ENCODE measurements at regions not wholly inside any gene's neighbourhood (a gene's known extent, or its start where the extent isn't known, plus 50 kb on each side); places are given as distances from the start of the nearest gene placed in this dataset.
"Not testable (repeated sequence)": the region's sequence is repeated elsewhere in the genome, so short reads cannot be mapped to it uniquely, and the experiment has no call there.

DNA sequence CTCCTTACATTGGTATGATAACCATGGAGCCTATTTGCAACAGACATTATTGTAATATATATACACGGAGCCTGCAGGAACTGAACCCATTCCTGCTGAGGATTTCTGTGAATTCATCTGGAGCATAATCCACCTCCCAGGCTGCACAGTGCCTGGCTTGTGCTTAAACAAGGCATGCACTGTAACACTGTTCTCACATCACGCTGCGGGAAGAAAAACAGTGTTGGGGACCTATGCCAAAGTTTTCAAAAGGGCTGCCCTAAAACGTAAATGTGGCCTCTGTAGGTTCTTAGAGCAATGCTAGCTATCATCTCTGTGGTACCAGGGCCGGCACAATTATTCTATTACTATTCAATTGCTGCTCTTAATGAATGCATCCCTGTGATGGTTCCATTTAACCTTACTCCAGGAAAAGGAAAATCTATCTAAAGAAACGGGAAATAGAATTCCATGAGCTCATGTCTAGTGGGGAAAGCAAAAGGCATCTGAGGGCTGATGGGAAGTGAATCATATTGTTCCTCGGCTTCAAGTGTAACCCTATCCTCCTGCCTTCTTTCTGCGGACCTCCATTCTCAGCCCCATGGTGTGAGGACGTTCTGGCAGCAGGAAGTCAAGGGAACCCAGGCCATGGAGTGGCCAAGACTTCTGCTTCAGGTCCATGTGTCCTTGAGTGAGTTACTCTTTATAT is 525.5 kb downstream of the SOX6 start:
- DNase-seq (ENCODE audit: low read depth in 2 of 3, low spot score in 1 of 3), result no peak

DNA sequence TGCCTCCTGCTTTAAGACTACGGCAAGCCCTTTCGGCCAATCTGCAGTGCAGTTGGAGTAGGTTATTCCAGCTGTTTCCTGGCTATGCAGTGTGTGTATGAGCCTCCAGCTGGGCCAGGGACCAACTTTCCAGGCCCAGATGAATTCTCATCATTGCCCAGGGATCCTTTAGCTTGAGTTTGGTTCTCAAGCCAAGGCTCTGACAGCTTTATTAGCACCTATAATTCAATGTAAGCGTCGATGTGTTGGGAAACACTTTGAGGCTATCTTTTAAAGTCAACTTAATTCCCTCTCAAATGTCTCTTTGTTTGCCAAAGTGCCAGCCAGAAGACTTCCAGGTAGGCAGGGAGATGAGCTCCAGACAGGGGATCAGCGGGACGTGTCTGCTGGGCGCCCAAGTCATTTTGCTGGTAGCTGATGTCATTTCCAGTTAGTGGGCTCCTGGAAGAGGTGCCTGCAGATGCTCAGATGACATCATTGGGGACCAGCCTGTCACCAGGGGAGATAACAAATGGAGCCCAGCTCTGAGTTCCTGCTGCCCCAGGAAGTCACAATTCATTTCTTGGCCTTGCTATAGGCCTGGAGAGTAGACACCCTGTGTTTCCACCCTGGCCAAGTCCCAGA is 520.4 kb downstream of the SOX6 start:
- DNase-seq (ENCODE audit: low read depth in 2 of 3, low spot score in 1 of 3), result no peak

DNA sequence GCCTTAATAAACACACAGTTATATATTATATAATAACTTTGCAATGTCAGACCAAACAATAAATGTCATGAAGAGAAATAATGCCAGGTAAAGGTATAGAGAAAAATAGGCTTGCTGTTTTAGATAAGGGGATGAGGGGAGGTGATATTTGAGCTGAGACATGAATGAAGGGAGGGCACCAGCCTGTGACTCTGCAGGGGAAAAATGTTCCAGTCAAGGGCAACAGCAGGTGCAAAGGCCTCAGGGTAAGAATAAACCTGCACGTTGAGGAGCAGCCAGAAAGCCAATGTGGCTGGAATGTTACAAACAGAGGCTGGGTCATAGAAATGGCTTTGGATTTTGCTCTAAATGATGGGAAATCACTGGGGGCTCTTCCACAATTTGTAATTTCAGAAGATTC is 519.6 kb downstream of the SOX6 start:
- no peak for DNase-seq (ENCODE audit: low read depth in 2 of 3, low spot score in 1 of 3)

DNA sequence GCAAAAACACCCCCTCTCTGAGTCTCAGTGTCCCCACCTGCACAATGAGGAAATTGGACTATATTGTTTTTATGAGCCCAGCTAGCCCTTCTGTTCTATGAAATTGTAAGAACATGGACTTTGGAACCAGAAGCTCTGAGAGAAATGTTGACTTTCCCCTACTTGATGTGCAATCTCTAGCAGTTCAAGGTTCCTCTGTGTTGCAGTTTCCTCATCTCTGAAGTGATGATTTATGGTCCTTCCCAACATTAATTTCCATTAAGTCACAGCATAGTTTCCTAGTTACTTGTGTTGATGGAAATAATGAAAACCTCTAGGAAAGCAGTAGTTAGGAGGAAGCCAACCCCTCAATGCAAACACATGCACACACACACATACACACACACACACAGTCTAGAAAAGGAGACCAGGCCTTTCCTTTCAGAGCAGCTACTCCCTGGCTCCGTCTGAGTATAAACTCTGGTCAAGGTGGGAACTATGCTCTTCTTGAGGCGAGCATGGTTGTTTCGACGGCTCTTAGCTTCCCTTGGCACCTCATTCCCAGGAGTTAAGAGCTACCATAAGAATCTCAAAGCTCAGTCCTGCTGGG is 518.4 kb downstream of the SOX6 start:
- DNase-seq (ENCODE audit: low read depth in 2 of 3, low spot score in 1 of 3), result no peak

DNA sequence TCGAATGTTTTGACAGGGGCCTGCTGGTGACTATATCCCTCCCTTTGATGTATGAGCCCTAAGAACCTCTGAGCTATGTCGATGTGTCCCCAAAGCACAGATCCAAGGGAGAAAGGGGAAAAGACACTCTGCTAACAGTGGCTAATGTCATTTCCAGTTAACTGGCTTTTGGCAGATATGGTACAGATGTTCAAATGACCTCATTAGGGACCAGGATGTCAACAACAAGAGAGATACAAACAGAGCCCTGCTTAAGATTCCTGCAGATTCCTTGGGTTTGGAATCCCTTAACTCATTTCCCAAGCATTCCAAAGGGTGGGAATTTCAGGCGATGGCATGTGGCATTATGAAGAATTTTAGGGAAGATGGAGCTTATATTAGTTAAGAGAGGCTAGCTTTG is 517.3 kb downstream of the SOX6 start:
- no peak for DNase-seq (ENCODE audit: low read depth in 2 of 3, low spot score in 1 of 3)

DNA sequence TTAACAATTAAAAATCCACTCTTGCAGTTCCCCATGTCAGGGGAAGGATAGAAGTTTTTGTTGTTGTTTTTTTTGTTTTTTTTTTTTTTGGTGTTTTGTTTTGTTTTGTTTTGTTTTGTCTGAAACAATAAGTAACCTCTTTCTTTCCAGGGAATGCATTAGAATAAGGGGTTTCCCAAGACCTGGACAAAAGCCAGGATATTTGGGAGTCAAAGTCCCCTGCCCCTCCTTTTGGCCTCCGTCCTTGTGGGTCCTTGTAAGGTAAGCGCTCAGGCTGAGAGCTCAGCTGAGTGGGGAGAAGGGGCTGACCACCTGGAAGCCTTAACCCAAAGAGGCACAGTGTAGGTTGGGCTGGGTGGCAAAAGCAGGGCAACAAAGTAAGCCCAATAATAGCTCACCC is 515.4 kb downstream of the SOX6 start:
- DNase-seq (ENCODE audit: low read depth in 2 of 3, low spot score in 1 of 3), result no peak

DNA sequence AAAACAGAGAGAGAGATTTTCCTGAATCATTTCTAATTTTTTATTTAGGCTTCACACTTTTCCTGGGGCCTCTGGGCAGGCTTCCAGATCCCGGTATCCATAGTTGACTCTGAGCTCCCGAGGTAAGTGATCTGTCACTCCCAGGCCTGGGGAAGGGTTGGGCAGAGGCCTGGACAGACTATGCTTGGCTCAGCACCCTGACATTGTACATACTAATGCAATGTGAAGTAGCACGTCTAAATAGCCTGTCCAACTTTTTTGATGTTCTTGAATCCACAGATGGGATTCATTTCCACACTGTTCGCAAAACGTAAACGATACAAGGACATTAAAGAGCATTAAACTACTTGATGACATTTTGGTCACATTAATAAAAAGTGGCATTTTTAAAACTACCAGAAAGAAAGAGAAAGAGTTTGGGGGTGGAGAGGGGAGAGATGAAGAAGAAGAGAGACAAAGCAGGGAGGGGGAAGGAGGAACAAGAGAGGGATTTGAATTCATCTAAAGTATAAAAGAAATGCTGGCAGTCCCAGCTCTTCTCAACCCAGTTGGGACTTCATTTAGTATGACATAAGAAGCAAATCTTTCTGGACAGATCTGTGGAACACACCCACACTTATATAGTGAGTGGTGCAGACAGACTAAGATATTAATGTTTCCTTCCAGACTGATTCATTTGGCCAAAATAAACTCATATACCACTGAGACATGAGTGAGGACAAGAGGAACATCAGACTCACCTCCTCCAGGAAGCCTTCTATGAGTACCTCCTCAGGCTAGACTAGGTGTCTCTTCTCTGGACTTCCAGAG is 514.2 kb downstream of the SOX6 start:
- no peak for DNase-seq (ENCODE audit: low read depth in 2 of 3, low spot score in 1 of 3)

DNA sequence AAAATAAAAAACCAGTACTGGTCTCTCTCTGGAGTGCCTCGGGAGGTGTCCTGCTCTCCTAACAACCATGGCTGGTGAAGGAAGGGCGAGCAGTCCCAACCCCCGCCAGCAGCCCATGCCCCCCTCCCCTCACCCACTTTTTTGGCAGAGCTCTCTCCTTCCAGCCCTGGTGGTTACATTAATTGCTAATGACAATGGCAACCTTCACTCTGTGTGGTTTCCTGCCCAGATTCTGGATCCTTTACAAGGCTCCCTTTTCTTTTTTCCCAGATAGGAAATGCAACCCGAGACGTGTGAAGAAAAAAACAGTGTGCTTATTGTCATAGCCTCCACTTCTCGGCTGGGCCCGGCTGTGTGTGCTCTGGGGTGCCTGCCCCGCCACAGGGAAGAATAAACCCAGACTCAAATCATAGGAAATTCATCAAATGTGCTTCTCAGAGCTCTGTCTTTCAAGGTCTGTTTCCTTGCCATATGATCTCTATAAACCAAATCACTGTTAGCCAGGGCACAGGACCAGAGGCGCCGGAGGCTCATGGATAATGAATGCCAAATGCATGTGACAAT is 513.0 kb downstream of the SOX6 start:
- no peak for DNase-seq (ENCODE audit: low read depth in 2 of 3, low spot score in 1 of 3)

DNA sequence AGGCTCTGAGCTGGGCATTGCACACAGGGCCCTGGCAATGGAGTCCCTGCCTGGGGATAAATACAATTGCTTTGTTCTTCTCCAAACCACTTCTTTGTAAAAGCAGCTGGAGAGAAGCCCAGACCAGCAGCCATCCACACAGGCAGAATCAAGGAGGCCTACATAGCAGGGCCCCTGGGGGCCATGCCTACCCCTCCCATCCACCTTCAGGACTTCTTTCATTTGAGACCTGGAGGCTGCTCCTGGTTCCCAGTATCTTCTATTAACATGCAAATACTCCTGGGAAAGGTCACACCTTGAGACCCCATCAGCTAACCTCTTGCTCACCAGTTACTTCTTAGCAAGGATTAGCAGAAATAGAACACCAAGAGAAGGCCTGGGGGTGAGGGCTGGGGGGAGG is 511.1 kb downstream of the SOX6 start:
- DNase-seq (ENCODE audit: low read depth in 2 of 3, low spot score in 1 of 3), result no peak

DNA sequence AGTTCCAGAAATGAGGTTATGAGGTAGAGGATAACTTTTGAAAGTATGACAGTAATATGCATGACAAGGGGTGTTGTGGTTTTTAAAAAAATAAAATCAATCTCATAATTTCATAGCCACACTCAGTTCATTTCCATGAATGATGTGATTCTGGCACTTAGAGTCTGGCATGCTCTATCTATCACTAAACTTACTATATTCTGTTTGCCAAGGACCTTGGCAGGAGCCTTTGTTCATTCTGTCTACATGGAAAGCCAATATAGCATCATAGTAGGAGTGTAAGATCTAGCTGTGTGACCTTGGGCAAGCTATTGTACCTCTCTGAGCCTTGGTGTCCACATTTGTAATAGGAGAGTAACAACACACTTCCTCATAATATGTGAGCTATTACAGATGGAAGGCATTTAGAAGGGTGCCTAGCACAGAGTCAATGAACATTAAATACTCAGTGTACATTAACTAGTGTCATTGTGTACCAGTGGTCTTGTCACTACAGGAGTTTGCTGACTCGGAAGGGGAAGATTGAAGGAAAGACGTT is 507.6 kb downstream of the SOX6 start:
- DNase-seq (ENCODE audit: low read depth in 2 of 3, low spot score in 1 of 3), result no peak

DNA sequence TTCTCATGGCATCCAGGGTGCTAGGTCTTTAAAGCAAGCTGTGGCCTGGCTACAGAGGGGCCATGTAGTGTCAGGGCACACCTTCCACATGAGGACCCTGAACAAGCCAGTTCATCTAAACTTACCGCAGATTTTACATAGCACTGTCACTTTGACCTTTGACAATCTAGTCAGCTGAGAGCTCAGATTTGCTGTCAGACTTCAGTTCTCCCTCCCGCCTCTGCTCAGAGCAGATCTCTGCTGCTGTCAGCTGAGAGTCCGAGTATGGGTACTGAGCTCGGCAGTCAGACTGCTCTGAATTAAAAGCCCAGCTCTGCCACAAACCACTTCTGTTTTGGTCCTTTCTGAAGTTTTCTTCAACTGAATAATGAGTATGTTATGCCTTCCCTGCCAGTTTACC is 507.1 kb downstream of the SOX6 start:
- DNase-seq (ENCODE audit: low read depth in 2 of 3, low spot score in 1 of 3), result no peak

DNA sequence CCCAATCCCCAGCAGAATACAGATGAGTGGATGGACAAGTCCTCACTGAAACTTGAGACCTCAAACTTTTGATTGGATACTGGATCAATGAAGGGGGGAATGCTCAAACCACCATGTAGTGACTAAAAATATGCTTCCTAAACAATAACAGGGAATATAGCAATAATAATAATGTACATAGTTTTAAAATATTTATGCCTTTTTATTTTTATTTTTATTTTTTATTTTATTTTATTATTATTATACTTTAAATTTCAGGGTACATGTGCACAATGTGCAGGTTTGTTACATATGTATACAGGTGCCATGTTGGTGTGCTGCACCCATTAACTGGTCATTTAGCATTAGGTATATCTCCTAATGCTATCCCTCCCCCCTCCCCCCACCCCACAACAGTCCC is 506.0 kb downstream of the SOX6 start:
- DNase-seq (ENCODE audit: low read depth in 2 of 3, low spot score in 1 of 3), result not testable (repeated sequence)

DNA sequence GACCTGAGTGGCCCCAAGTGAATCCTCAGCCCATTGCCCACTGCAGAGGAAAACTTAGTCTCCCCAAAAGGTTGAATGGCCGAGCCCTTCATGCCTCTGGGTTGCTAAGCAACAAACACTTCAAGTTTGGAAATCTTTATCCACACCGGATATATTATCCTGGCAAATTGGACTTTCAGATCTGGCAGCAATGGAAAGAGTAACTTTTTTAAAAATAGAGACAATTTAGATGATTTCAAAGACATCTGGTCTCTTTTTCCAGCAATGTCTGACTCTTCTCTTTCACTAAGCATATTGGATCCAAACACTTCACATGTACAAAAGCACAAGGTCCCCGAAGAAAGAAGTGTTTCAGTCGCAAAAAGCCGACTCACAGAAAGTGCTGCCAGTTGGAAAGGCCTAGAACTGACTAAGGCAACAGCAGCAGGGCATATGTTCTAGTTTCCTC is 505.3 kb downstream of the SOX6 start:
- no peak for DNase-seq (ENCODE audit: low read depth in 2 of 3, low spot score in 1 of 3)

DNA sequence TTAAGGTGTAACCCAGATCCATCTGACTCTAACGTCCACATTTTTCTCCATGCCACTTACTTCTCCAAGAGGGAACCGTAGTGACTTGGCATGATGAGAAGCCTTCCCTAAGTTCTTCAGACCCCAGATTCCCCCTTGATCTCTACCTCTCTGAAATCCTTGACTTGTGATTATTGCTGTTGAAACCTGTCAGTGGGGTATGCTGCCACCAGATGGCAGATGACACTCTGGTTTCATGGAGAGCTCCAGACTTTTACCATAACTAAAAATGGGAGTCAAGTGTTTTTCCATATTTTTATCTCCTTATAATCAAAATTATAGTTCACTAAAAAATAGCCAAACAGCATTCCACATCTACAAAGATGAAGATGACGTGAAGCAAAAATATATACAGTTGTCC is 504.2 kb downstream of the SOX6 start:
- DNase-seq (ENCODE audit: low read depth in 2 of 3, low spot score in 1 of 3), result no peak

DNA sequence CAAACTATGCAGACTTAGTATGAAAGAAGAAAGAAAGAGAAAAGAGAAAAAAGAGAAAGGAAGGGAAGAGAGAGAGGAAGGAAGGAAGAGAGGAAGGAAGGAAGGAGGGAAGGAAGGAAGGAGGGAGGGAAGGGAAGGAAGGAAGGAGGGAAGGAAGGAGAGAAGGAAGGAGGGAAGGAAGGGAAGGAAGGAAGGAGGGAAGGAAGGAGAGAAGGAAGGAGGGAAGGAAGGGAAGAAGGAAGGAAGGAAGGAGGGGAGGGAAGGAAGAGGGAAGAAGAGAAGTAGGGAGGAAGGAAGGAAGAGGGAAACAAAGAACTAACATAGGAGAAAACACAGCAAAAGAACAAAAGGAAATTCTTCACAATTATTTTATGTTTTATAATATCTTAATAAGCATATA is 502.1 kb downstream of the SOX6 start:
- no peak for DNase-seq (ENCODE audit: low read depth in 2 of 3, low spot score in 1 of 3)

DNA sequence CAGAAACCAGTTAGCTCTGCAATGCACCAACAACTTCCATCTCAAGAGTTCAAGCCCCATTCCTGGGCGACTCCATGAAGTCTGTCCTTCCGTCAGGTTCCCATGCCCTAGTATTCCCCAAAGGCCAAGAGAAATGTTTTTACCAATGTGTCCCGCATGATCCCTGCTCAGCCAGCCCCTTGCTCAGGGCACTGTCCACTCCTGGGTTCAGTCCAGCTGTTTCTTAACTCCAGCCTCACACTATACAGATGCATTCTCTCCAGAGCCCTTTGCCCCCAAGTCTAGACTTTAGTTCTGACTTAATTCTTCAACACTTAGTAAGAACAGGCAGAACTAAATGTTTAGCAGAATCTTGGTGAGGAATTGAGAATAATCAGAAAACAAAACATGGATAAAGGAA is 497.5 kb downstream of the SOX6 start:
- no peak for DNase-seq (ENCODE audit: low read depth in 2 of 3, low spot score in 1 of 3)

DNA sequence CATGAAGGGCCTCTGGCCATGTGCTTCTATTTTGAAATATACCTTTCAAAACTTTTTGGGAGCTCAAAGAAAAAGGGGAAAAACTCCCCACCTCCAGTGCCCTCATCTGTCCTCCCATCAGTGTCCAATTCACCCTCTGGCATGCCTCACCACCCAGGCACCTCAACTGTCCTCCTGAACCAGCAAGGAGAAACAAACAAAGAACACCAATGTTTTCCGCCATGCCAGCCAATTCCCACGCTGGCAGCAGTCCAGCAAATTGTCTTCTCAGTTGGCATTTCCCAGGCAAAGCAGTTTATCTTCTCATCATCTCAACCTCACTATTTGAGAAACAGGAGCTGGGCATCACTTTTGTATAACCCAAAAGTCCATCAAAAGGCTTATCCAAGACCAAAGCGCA is 496.9 kb downstream of the SOX6 start:
- no peak for DNase-seq (ENCODE audit: low read depth in 2 of 3, low spot score in 1 of 3)

DNA sequence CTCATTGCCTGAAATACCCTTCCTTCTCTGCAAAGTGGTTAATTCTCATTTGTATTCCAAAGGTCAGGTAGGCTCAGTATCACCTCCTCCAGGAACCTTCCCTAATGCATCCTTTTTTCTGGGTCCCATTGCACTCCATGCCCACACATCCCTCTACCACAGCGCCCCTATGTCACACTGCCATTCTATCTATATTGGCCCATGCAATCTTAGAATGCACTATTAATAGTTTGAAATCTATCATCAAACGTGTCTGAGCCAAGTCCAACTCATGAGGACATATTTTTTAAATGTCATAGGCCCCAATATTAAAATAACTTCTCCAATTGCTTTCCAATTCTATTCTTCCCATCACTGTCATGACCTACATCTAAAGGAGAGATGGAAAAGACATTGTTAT is 495.1 kb downstream of the SOX6 start:
- DNase-seq (ENCODE audit: low read depth in 2 of 3, low spot score in 1 of 3), result no peak

DNA sequence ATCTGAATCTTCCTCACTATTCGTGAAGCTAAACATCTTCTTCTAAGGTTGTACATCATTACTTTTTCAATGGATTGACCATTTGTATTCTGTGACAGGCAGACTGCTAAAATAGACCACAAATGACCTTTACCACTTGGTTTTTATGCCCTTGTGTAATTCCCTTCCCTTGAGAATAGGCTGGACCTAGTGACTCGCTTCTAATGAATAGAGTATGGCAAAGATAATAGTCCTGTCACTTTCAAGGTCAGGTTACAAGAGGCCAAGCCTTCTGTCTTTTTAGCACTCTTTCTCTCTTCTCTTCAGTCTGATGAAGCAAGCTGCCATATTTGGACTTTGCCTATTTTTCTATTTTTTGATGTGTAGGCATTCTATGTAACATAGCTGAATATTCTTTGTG is 492.9 kb downstream of the SOX6 start:
- DNase-seq (ENCODE audit: low read depth in 2 of 3, low spot score in 1 of 3), result no peak

DNA sequence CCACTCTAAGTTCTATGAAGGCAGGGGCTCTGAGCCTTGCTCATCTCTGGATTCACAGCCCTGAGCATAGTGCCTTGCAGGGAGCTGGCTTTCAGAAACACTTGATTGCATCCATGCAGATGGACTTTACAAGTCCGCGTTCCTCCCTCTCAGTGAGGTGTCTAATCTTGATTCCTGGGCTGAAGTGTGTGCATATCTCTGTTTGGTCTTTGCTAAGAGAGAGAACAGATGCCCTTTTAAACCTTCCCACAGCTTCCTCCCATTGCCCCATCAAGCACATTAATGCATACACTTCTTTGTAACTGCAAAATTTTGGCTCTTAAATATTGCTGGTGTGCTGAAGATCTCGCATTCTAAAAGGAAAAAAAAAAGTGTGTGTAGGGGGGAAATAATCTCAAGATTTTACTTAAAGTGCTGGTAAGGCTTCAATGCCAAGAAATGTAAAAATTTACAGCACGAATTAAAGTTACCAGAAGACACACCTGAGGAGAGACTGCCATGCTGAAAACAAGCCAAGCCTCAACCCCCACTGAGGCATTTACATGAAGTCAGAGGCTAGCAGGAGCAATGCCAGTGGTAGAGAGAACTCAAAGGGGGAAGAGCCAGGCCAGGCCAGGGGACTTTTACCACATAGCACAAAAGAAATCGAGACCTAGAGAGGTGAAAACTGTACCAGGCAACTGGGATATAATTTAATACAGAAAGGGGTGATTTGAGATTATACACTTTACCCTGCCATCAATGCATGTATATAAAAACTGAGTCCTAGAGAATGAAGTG is 492.1 kb downstream of the SOX6 start:
- DNase-seq (ENCODE audit: low read depth in 2 of 3, low spot score in 1 of 3), result no peak
